WTC11 (cell line): ENCODE measurements at regions not wholly inside any gene's neighbourhood (a gene's known extent, or its start where the extent isn't known, plus 50 kb on each side); places are given as distances from the start of the nearest gene placed in this dataset.

ENCODE experiments used
- ATAC-seq: fragments of 200-7000 bp; cut with Tn5 transposase; 2 replicates; pipeline ENCODE4 v1.10.0; 2021; ENCODE audit warnings: mild to moderate bottlenecking, moderate library complexity
- CTCF ChIA-PET: fragments of 300-600 bp; sonication (Branson Sonifier 250); formaldehyde crosslinking; loops from one replicate; lab custom pipeline; 2021; ENCODE audit warnings: antibody characterized with exemption; lab: Charles Lee
- POLR2A ChIA-PET: fragments of 350-600 bp; sonication (Branson Sonifier 250); formaldehyde crosslinking; loops from one replicate; lab custom pipeline; 2021; ENCODE audit warnings: antibody characterized with exemption; lab: Charles Lee
- DNase-seq: peaks from one replicate; pipeline ENCODE4 v3.0.0; 2021; ENCODE audit warnings: low spot score
- H3K27ac Mint-ChIP-seq: 2 replicates; pipeline ENCODE4 v1.8.0; 2021; ENCODE audit warnings: mixed read lengths
- H3K27me3 Mint-ChIP-seq: 2 replicates; pipeline ENCODE4 v1.8.0; 2021; ENCODE audit warnings: low read depth, mild to moderate bottlenecking, moderate library complexity, mixed read lengths
- H3K36me3 Mint-ChIP-seq: 2 replicates; pipeline ENCODE4 v1.8.0; 2021; ENCODE audit warnings: mixed read lengths
- H3K4me1 Mint-ChIP-seq: 2 replicates; pipeline ENCODE4 v1.8.0; 2022; ENCODE audit warnings: mixed read lengths
- H3K4me3 Mint-ChIP-seq: 2 replicates; pipeline ENCODE4 v1.8.0; 2021; ENCODE audit warnings: mild to moderate bottlenecking, moderate library complexity, mixed read lengths
- H3K9me3 Mint-ChIP-seq: 2 replicates; pipeline ENCODE4 v1.8.0; 2021; ENCODE audit warnings: mixed read lengths
- ATF3 ChIP-seq: sonication (generic); formaldehyde crosslinking; conservative IDR thresholded peaks from 2 replicates; pipeline ENCODE4 v1.8.1; 2022; ENCODE audit warnings: mild to moderate bottlenecking, missing genetic modification reagents
- E2F4 ChIP-seq: sonication (generic); formaldehyde crosslinking; IDR thresholded peaks from 2 replicates; pipeline ENCODE4 v1.8.1; 2022; ENCODE audit warnings: low read depth, mild to moderate bottlenecking, moderate library complexity, missing genetic modification reagents, borderline replicate concordance
- FOXP4 ChIP-seq: sonication (generic); formaldehyde crosslinking; IDR thresholded peaks from 2 replicates; pipeline ENCODE4 v1.8.0; 2022; ENCODE audit warnings: mild to moderate bottlenecking, missing genetic modification reagents
- GABPB1 ChIP-seq: sonication (generic); formaldehyde crosslinking; IDR thresholded peaks from 2 replicates; pipeline ENCODE4 v1.8.1; 2023; ENCODE audit warnings: mild to moderate bottlenecking, missing genetic modification reagents
- NFATC4 ChIP-seq: fragments of 250-450 bp; sonication (Bioruptor Pico); IDR thresholded peaks from 2 replicates; pipeline ENCODE4 v1.9.0; 2021; ENCODE audit warnings: mild to moderate bottlenecking
- NR1H2 ChIP-seq: sonication (generic); formaldehyde crosslinking; IDR thresholded peaks from 2 replicates; pipeline ENCODE4 v1.9.0; 2021; ENCODE audit warnings: mild to moderate bottlenecking, moderate library complexity, missing genetic modification reagents
- NR2C2 ChIP-seq: sonication (generic); formaldehyde crosslinking; IDR thresholded peaks from 2 replicates; pipeline ENCODE4 v1.8.0; 2022; ENCODE audit warnings: mild to moderate bottlenecking, missing genetic modification reagents
- PRDM15 ChIP-seq: sonication (generic); formaldehyde crosslinking; IDR thresholded peaks from 2 replicates; pipeline ENCODE4 v1.8.0; 2022; ENCODE audit warnings: missing genetic modification reagents
- SMAD3 ChIP-seq: sonication (generic); formaldehyde crosslinking; IDR thresholded peaks from 2 replicates; pipeline ENCODE4 v1.8.0; 2022; ENCODE audit warnings: missing genetic modification reagents, mild to moderate bottlenecking, borderline replicate concordance
- SP1 ChIP-seq: sonication (generic); formaldehyde crosslinking; conservative IDR thresholded peaks from 2 replicates; pipeline ENCODE4 v1.8.1; 2022; ENCODE audit warnings: missing genetic modification reagents
- STAT6 ChIP-seq: sonication (generic); formaldehyde crosslinking; conservative IDR thresholded peaks from 2 replicates; pipeline ENCODE4 v1.8.1; 2023; ENCODE audit warnings: mild to moderate bottlenecking, low read depth, missing genetic modification reagents, moderate library complexity
- ZBTB21 ChIP-seq: sonication (generic); formaldehyde crosslinking; IDR thresholded peaks from 2 replicates; pipeline ENCODE4 v1.8.1; 2023; ENCODE audit warnings: mild to moderate bottlenecking, missing genetic modification reagents, borderline replicate concordance
- ZNF121 ChIP-seq: sonication (generic); formaldehyde crosslinking; IDR thresholded peaks from 2 replicates; pipeline ENCODE4 v1.8.0; 2023; ENCODE audit warnings: missing genetic modification reagents
- ZNF396 ChIP-seq: fragments of 250-450 bp; sonication (Bioruptor Pico); IDR thresholded peaks from 2 replicates; pipeline ENCODE4 v1.8.0; 2021; ENCODE audit warnings: mild to moderate bottlenecking, moderate library complexity, borderline replicate concordance
- TF ChIP-seq, protein P1 (sequence below): sonication (generic); formaldehyde crosslinking; IDR thresholded peaks from 2 replicates; pipeline ENCODE4 v1.8.1; 2023; ENCODE audit warnings: mild to moderate bottlenecking, missing genetic modification reagents, moderate library complexity
- TF ChIP-seq, protein P2 (sequence below): fragments of 200-600 bp; IDR thresholded peaks from 2 replicates; pipeline ENCODE4 v1.8.0; 2022; ENCODE audit warnings: antibody characterized with exemption

DNA sequence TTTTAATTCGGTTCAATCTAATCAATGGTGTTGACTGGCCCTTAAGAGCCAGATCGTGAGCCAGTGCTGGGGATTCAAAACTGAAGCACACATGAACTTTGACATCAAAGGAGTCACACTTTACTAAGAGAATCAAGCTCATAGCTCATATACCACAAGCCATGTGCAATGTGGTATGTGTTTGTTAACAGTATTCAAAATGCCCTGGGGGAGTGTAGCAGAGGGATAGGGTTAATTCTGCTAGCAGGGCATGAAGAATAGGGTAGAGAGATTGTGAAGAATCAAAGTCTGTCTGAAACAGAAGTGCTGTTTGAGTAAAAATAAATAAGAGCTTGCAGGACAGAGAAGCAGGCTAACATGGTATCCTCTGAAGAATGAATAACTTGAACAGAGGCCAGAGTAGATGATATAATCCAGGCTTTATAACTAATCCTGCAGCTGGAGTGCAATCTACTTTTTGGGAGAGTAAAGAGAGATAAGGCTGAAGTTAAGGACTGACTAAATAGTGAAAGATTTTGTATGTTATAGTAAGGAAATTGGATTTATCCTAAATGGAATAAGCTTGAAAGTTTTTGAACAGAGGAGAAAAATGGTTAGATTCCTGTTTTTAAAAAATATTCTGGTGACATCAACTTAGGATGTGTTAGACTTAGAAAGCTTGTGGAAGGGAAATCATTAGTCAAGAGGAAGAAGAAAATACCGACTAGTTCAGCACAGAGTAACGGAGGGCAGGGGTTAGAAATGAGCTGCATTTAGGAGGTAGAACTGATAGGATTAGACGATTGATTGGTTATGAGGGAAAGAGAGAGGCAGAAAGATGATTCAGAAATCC lies 292.0 kb downstream of the NFKBIZ start:
- Mint-ChIP-seq H3K27me3 (no peaks in the 10 kb centered on the region), H3K36me3 (no peaks in the 10 kb centered on the region), H3K4me3 (no peak overlapping the region), H3K27ac (no peak overlapping the region), H3K9me3 (no peaks in the 10 kb centered on the region), H3K4me1 (no peaks in the 10 kb centered on the region)
- ATAC-seq: no peak
- DNase-seq: no peak
- POLR2A ChIA-PET: no interaction called here
- CTCF ChIA-PET: interaction anchor here (1.2 kb wide), 1 partner anchor 88 kb away, joined by 3 read pairs; no protein-coding TSS in a partner anchor
- TF ChIP-seq NR1H2 (CRISPR knock-in tag): no peak

DNA sequence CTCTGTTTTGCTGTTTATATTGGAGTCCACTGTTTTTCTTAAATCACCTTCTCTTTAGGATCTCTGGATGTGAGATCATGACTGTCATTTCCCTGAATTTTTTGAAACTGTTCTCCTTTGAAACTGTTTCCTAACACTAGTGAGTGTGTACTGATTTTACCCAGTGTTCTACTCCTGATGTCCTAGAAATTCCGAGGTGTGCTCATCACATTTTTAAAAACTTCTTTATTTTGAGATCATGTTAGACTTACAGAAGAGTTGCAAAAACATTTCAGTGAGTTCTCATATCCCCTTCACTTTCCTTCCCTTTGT lies 292.6 kb downstream of the NFKBIZ start:
- ChIA-PET POLR2A (no interaction called here), CTCF (interaction anchor here (1.2 kb wide), 1 partner anchor 87 kb away, joined by 3 read pairs; no protein-coding TSS in a partner anchor)
- TF ChIP-seq ZNF121 (CRISPR knock-in tag): no peak
- TF ChIP-seq SMAD3: no peak
- TF ChIP-seq E2F4: no peak
- TF ChIP-seq NFATC4: no peak
- TF ChIP-seq, protein P1, sequence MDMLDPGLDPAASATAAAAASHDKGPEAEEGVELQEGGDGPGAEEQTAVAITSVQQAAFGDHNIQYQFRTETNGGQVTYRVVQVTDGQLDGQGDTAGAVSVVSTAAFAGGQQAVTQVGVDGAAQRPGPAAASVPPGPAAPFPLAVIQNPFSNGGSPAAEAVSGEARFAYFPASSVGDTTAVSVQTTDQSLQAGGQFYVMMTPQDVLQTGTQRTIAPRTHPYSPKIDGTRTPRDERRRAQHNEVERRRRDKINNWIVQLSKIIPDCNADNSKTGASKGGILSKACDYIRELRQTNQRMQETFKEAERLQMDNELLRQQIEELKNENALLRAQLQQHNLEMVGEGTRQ (CRISPR knock-in tag): no peak
- TF ChIP-seq ZBTB21: no peak
- TF ChIP-seq STAT6 (CRISPR knock-in tag): no peak
- no peak for TF ChIP-seq NR2C2 (CRISPR knock-in tag)
- TF ChIP-seq ATF3 (CRISPR knock-in tag): no peak
- TF ChIP-seq FOXP4 (CRISPR knock-in tag): no peak
- no peak for TF ChIP-seq ZNF396 (CRISPR knock-in tag)
- no peak for TF ChIP-seq GABPB1
- TF ChIP-seq SP1 (CRISPR knock-in tag): no peak
- TF ChIP-seq, protein P2, sequence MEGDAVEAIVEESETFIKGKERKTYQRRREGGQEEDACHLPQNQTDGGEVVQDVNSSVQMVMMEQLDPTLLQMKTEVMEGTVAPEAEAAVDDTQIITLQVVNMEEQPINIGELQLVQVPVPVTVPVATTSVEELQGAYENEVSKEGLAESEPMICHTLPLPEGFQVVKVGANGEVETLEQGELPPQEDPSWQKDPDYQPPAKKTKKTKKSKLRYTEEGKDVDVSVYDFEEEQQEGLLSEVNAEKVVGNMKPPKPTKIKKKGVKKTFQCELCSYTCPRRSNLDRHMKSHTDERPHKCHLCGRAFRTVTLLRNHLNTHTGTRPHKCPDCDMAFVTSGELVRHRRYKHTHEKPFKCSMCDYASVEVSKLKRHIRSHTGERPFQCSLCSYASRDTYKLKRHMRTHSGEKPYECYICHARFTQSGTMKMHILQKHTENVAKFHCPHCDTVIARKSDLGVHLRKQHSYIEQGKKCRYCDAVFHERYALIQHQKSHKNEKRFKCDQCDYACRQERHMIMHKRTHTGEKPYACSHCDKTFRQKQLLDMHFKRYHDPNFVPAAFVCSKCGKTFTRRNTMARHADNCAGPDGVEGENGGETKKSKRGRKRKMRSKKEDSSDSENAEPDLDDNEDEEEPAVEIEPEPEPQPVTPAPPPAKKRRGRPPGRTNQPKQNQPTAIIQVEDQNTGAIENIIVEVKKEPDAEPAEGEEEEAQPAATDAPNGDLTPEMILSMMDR: no peak
- TF ChIP-seq PRDM15 (CRISPR knock-in tag): no peak
- Mint-ChIP-seq H3K9me3 (no peaks in the 10 kb centered on the region), H3K4me1 (no peaks in the 10 kb centered on the region), H3K27me3 (no peaks in the 10 kb centered on the region), H3K27ac (no peak overlapping the region), H3K4me3 (no peak overlapping the region), H3K36me3 (no peaks in the 10 kb centered on the region)
- DNase-seq (no peak), ATAC-seq (no peak)
